DMS 273 (cell line): ENCODE measurements at regions not wholly inside any gene's neighbourhood (a gene's known extent, or its start where the extent isn't known, plus 50 kb on each side); places are given as distances from the start of the nearest gene placed in this dataset.

Experiments used
- DNase-seq: peaks from one replicate; lab custom pipeline; 2025; ENCODE audit not compliant: unreplicated experiment; lab: John Stamatoyannopoulos, UW

DNA sequence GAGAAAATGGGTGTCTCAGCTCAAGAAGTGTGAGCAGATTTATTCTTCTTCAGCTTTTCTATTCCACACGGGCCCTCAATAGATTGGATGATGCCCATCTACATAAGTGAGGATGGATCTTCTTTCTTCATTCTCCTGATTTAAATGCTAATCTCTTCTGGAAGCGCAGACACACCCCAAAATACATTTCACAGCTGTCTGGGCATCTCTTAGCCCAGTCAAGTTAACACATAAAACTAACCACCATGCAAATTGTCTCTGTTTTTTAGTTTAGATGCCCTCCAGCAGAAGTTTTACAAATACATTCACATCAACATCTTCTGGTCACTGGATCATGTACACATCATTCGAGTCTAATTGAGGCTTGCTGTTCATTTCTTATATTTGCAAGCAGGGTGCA lies 249.0 kb upstream of the VCX3A start:
- DNase-seq = no peak

DNA sequence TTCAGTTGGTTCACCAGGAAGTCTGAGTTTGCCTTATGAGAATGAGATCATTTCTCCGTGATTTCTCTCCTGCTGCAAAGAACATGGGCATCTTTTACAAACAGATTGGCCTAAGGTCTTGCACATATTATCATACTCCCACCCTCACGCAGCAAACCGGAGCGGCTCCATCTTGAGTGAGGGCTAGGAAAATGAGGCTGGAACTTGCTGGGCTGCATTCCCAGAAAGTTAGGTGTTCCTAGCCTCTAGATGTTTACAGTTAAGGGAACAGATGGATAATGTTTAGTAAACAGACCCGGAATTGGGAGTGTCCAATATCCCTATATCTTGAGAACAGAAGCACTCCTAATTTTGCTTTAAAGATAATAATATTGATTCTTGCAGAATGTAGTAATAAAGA lies 247.9 kb upstream of the VCX3A start:
- DNase-seq = no peak

DNA sequence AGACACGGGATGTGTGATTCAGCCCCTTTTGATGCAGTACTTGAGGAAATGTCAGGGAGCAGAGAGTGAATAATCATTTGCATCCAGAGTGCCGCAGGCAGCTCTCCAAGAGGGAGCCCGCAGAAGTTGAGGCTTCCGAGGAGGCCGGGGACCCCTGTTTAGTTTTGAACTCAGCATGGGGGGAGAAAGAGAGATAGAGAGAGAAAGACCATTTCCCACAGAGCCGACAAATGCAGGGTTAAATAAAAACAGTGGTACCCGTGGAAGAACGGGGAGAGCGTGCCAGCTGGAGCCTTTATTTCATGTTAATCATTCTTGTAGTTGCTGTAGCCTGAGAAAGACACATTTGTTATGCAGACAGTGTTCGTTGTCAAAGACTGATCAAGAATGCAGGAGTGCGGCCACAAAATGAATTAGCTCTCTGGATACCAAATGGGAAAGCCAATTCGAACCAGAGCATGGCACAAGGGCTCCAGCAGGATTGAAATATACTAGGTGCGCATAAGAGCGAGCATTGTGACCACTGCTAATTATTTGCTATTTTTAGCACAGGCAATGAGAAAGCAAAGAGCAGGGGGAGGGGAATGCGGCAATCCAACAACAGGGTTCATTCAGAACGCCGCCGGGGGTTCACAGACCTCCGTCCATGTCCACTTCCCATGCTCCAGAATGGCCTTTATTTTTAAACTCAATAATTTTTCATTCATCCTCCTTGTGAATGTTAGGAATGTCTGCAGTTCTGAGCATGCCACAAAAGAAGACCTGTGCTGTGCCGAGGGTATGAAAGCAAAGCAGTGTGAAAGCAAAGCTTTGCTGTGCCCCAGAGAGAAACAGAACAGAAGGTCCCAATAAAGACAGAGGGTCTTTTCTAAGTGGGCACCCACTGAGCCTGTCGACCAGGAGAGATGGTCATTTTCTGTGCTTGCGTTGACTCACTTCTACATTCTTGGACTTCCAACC lies 243.9 kb upstream of the VCX3A start:
- DNase-seq = no peak

DNA sequence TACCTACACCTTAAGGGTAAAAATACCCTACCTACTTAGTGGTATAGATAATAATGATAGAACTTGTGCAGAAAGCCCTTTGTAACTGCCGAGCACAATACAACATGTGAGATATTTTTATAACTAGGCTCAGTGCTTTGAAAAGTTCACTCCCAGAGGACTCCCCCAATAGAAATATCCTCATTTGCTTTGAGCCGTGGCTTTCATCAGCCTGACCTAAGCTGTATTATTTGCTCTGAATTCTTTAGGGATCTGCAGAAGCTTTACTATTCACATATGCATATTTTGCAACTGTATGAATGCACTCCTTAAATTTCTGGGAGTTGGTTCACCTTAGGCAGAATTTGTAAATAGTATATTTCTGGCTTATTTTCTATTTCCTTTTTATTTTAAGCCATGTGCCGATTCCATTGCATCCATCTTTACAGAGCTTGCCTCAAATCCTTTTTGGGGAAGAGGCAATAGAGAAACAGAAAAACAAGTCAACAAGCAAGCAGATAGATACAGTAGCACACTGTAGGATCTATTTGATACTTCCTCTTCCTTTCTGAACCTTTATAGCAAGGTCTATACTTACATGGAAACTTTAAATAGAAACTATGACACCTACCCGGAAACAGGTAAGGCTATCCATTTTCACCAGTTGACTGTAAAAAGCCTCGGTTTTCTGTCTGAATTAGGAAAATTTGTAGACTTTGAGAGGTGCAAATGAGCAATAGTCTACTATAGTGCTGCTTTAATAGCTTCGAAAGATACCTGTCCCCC lies 242.5 kb upstream of the VCX3A start:
- no peak for DNase-seq

DNA sequence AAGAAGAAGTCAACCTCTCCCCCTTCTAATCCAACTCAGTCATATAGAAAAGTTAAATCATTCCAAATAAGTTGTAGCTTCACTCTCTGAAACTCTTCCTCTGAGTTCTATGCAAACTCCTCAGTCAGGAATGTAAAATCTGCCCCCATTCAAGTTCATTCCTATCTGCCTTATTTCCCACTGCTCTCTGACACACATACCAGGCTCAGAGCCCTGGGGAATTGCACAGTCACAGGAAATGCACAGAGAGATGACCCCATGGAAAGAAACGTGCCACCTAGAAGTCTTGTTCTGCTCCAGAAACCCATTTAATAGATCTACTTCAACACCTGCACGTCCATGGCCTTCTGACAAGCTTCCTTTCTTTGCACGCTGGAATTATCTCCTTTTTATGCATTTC lies 236.0 kb upstream of the VCX3A start:
- no peak for DNase-seq

DNA sequence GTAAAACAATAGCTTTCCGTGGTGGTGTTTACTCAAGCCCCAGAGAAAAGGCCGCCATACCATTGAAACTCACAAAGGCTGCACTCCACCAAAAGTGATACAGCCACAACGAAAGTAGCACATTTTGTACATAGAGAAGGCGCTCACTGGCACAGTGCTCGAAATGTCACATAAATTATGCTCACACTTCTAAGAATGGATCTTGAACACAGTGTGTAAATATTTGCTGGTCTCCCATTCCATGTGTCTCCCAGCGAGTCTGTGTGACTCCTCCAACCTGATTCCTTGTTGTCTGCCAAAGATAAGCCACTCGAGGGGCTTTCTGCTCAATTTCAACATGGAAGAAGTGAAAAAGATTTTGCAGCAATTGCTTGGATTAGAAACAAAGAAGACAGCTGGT lies 234.0 kb upstream of the VCX3A start:
- DNase-seq = no peak

DNA sequence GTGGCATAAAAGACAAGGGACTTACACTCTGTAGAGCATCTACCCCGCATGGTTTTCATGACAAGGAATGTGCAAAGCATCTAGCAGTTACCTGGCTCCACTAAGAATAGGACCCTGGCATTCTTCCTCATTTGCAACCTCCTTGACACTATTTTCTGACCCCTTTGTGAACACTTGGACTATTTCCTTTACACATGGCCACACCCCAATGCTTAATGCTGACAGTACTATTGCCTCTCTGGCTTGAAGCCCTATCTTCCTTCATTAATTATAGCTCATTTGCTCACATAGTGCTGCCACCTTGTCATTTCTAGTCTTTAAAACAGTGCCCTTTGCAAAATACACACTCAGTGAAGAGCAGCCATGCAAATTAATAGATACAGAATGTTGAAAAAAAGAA lies 226.3 kb upstream of the VCX3A start:
- DNase-seq = no peak

DNA sequence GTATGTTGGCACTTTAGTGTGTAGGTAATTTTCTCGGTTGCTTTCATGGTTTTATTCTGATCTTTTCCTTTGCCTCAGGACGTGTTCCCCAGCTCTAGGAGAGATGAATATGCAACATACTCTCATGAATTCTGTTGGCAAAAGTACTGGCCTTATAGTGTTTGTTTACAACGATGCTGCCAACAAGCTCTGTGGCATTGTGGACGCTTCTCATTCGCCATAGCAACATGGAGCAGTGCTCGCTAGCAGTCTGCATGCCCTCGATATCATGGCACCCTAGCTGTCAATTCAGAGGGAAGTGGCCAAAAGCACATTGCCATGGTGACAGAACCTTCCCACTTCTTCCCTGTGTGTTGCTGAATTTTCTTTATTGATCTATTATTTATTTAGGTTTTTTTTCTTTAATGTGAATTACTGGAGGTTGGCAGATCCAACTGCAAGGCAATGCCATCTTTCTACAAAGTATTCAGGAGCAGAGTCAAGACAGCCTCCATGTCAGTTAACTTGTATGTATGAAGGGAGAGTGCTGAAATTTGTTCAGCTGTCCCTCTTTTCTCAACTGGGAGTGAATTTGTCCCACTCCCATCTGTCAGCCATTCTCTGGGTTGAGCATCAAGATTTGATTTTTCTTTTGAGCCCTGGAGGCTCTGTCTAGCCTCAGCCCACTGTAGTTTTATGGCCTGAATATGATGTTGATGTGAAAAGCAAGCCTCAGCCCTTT lies 224.9 kb upstream of the VCX3A start:
- DNase-seq = no peak

DNA sequence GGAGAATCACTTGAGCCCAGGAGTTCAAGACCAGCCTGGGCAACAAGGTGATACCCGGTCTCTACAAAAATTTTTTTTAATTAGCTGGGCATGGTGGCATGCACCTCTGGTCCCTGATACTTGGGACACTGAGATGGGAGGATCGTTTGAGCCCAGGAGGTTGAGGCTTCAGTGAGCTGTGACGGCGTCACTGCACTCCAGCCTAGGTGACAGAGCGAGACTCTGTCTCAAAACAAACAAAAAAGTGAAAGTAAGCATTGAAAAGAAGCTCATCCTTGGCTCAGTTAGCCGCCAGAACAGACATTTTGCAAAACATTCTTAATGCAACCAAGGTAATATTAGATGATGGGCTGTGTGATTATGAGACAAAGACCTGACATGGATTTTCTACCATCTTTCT lies 223.3 kb upstream of the VCX3A start:
- DNase-seq = no peak

DNA sequence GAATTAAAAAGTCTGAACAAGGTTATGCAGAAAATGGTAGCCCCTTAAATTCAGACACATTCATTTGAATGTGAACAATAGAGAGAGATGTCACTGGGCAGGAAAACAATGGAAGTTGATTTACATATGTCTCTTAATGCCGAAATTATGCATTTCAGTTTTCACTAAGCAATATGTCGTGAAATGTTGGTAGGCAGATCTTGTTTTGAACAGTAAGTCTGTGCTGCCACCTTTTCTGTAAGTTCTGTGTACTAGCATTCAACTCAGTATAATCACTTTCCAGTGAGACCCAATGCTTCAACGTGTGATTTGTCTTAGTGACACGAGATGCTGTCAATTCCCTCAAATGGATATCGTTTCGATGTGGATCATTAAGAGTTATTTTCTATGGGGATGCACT lies 222.7 kb upstream of the VCX3A start:
- DNase-seq = no peak

DNA sequence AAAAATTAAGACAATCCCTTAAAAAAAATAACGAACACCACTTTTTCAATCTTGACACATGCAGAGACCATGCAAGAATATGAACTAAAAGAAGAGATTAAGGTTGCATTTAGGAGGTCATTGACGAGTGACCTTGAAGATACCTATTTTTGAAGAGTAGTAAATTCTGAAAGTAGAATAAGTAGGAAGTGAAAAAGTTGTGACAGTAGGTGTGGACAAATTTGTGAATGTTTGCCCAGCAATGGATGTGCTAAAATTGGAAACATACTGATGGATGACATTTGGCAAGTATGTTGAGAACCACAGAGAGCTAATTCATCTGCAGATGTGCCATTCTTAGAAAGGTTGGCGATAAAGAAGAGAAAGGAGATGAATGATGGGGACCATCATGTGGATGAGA lies 213.7 kb upstream of the VCX3A start:
- DNase-seq = no peak

DNA sequence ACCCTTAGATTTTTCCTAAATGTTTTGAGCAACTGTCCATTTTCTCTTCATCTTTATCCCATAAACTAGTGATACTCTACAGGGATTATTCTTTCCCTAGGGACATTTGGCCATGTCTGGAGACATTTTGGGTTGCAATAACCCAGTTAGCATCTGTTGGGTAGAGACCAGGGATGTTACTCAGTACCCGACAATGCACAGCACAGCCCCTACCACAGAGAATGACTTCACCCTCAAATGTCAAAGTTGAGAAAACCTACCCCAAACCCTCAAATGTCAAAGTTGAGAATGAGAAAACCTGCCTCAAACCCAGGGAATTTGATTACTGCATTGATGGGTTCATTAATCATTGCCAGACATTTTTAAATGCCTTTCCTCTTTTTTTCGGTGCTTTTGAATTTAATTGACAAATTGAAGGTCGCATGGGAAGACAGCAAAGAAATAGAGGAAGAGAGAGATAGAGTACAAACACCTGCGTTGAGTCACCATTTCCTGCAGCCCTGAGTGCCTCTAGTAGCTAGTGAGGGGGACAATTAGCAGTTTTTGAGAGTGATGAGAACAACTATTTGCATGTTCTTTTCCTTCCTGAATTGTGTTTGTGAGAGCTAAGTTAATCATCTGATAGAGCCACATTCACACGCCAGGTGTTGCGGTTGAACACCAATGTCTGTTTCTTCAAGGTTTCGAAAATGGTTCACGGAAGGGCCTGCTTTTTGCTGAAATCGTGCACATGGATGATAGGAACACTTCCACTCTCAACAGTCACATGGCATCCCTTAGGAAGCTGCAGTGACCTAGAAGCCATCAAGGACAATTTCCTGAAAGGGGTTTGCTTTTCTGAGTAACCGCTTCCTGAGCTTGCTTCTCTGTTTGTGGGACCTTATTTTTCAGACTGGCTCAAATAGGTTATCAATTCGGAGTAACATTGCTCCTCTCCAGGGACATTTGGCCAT lies 203.9 kb upstream of the VCX3A start:
- DNase-seq = no peak

DNA sequence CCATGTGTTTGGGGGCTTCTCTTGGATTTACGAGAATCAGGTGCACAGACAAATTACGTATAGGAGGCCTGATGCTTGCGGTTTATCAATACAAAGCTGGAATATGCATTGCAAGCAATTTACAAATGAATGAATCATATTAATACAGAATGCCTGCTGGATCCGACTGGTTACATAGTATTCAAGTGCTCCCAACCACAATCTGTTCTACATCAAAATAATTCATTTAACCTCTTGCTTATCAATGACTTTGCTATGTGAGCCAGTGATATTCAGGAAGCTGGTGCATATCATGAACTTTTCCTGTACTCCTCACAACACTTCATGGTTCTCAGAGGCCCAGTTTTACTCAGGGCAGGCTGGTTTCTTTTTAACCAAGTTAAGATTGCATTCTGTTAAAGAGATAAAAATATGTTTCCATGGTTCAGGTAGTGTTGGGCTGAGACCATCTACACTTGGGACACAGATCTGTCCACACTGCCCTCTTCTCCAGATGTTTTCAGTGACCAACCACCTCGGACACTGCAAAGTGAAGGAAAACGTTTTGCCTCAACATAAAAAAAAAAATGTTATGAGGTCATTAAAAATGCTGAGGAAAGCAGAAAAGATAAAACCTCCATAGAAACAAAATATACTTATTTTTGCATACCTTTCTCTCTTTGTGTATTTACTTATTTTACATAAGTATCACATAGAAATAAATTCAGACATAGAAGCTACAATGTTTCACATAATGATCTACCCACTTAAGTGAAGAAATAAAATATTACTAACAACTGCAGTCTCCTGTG lies 200.1 kb upstream of the VCX3A start:
- DNase-seq = no peak

DNA sequence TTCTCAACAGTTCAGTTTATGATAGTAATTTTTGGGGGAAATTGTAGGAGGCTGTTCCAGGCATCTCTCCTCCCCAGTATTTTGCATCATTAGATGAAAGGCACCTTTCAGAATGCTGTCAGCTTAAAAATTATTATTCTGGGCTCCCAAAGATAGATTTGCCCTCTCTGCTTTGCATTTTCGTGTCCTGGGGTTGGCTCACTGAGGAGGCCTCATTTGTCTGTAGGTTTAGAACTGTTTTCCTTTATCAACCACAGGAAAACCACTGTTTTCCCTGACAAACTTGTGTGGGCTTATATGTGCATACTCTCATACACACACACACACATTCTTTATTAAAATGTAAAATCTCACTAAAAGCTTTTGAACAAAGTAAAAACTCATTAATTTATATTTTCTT lies 197.2 kb upstream of the VCX3A start:
- DNase-seq = no peak

DNA sequence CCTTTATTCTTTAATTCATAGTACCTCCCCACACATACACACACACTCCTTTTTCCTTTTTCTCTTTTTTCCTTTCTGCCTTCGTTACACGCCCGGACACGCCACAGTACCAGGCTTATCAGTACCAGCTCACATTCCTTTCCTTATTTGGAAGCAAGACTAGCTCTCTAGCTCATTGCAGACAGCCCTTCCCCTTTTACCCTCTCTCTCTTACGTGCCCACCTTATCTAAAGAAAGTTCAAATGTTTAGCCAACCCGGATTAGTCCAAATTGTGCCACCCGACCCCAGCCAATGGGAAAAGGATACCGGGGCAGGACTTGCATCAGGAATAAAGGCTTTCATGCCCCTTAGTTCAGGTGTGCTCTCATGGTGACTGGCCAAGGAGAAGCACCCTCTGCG lies 194.7 kb upstream of the VCX3A start:
- peak; percentile 5 for DNase-seq

DNA sequence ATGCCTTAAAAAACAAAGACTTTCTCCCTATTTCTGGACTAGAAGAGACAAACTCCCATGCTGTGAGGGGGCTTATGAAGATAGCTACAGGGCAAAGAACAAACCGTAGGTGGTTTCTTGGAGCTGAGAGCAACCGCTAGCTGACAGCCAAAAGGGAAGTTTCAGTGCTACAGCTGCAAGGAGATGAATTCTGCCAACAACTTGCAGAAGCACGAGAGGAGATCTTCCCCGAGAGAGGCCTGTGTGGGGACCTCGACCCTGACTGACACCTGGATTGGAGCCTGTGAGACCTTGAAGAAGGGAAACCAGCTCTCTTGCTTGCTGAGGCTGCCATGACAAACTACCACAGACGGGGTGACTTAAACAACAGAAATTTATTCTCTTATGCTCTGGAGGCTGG lies 183.8 kb upstream of the VCX3A start:
- DNase-seq = no peak

DNA sequence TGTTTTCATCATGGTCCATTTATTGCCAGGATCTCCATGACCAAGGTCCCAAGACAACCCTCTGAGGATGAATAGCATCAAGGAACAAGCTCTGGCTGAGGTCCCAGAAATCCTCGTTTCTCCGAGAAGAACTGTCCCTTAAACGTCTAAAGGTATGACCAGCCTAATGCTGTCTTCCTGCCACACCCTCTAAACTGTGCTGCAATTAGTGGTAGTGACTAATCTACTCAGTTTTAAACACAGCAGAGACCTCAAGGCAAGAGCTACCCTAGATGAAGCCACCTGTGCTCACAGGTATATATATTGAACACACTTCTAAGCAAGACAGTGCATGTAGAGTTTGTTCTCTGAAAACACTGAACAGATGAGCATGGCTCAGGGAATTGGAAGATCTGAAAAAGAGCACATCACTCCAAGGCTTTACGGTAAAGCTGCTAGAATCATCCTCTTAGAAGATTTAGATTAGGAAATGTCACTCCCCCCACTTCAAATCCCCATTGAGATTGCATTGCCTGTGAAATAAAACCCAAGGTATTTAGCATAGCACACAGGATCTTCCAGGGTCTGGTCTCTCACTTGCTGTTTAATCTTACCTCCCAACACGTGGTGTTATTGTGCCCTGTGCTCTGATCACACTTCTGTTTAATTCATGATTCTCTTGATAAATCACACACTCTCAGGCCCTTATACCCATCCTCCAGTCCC lies 173.9 kb upstream of the VCX3A start:
- DNase-seq = no peak

DNA sequence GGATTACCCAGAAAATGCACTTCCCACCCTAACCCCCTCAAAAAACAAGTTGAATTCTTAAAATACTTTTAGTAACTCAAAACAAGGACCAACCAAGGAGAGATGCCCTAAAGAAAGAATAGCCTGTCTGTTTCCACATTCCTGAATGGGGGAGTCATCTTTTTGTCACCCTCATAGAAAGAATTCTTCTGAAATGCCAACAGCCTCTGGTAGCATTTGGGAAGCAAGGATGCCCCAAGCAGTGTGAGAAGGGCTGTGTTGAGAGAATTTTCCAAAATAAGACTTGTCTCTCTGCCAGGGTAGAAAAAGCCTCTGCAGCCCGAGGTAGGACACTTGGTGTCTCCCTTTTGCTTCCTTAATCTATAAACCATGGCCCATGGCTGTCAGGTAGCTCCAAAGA lies 173.1 kb upstream of the VCX3A start:
- no peak for DNase-seq

DNA sequence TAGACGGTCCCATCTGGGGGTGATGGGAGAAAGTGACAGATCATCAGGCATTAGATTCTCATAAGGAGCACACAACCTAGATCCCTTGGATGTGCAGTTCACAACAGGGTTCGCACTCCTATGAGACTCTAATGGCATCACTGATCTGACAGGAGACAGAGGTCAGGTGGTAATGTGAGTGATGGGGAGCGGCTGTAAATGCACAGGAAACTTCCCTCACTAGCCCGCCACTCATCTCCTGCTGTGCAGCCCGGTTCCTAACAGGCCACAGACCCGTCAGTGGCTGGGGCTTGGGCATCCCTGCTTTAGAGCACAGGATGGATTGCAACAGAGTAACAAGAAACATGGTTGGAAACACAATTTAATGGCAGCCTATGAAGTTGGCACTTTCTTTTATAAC lies 172.6 kb upstream of the VCX3A start:
- no peak for DNase-seq
